NT2/D1 (cell line): ENCODE measurements at regions not wholly inside any gene's neighbourhood (a gene's known extent, or its start where the extent isn't known, plus 50 kb on each side); places are given as distances from the start of the nearest gene placed in this dataset.

Source experiments
- DNase-seq: peaks from one replicate; pipeline ENCODE4 v3.0.0-alpha.2; 2011; ENCODE audit warnings: low read depth, low spot score
- H3K27me3 ChIP-seq: 2 replicates; pipeline ENCODE4 v1.6.0; 2011; ENCODE audit warnings: mild to moderate bottlenecking; ENCODE audit not compliant: insufficient read length, insufficient read depth
- H3K36me3 ChIP-seq: 2 replicates; pipeline ENCODE4 v1.6.1; 2011; ENCODE audit warnings: mild to moderate bottlenecking, low read length, mixed read lengths; ENCODE audit not compliant: insufficient read depth, insufficient read length
- H3K4me1 ChIP-seq: 2 replicates; pipeline ENCODE4 v1.5.1; 2011; ENCODE audit not compliant: insufficient read depth, insufficient read length
- H3K4me3 ChIP-seq: 2 replicates; pipeline ENCODE4 v1.5.1; 2011; ENCODE audit warnings: low read depth; ENCODE audit not compliant: insufficient read length
- H3K9ac ChIP-seq: 2 replicates; pipeline ENCODE4 v1.6.0; 2011; ENCODE audit warnings: low read depth; ENCODE audit not compliant: insufficient read length
- H3K9me3 ChIP-seq: 2 replicates; pipeline ENCODE4 v1.5.1; 2011; ENCODE audit warnings: mild to moderate bottlenecking, low read length; ENCODE audit not compliant: insufficient read depth
- SUZ12 ChIP-seq: IDR thresholded peaks from 2 replicates; pipeline ENCODE4 v1.6.1; 2011; ENCODE audit not compliant: insufficient read length, insufficient read depth; ENCODE audit errors: extremely low read depth
- YY1 ChIP-seq: IDR thresholded peaks from 2 replicates; pipeline ENCODE4 v1.6.1; 2011; ENCODE audit not compliant: insufficient read length, insufficient read depth
- ZNF274 ChIP-seq: IDR thresholded peaks from 2 replicates; pipeline ENCODE4 v1.6.1; 2011; ENCODE audit warnings: mild to moderate bottlenecking, low read depth, low read length

GRCh38 chr10:130999376-131000202 is 311.9 kb downstream of the TCERG1L start:
- H3K9me3 ChIP-seq: no peaks in the 10 kb centered on the region
- peaks cover 15% of the 10 kb centered on the region for H3K4me1 ChIP-seq
- no peak overlapping the region for H3K4me3 ChIP-seq
- H3K36me3 ChIP-seq: no peaks in the 10 kb centered on the region
- TF ChIP-seq SUZ12 (no peak), ZNF274 (no peak), YY1 (no peak)
- no peak for DNase-seq
- no peaks in the 10 kb centered on the region for H3K27me3 ChIP-seq
- no peak overlapping the region for H3K9ac ChIP-seq

- DNase-seq: no peak
- no peak overlapping the region for H3K9ac ChIP-seq
- H3K36me3 ChIP-seq: no peaks in the 10 kb centered on the region
- H3K4me1 ChIP-seq: peaks cover 15% of the 10 kb centered on the region
- peaks cover 1% of the 10 kb centered on the region; the same call in 1 of the 2 replicates for H3K9me3 ChIP-seq
- TF ChIP-seq YY1: no peak
- no peak for TF ChIP-seq ZNF274
- no peak for TF ChIP-seq SUZ12
- no peaks in the 10 kb centered on the region for H3K27me3 ChIP-seq
- H3K4me3 ChIP-seq: no peak overlapping the region
Measured at GRCh38 chr10:131000244-131000643, 311.3 kb downstream of the TCERG1L start.

- Histone ChIP-seq H3K9me3 (peaks cover 6% of the 10 kb centered on the region; the same call in 1 of the 2 replicates), H3K27me3 (no peaks in the 10 kb centered on the region), H3K4me3 (no peak overlapping the region), H3K9ac (no peak overlapping the region), H3K36me3 (no peaks in the 10 kb centered on the region), H3K4me1 (peaks cover 15% of the 10 kb centered on the region)
- no peak for DNase-seq
- no peak for TF ChIP-seq SUZ12
- no peak for TF ChIP-seq ZNF274
- no peak for TF ChIP-seq YY1
Measured at GRCh38 chr10:131000743-131001142, 310.8 kb downstream of the TCERG1L start.

GRCh38 chr10:131001438-131001837 is 310.1 kb downstream of the TCERG1L start:
- H3K36me3 ChIP-seq: no peaks in the 10 kb centered on the region
- no peak overlapping the region for H3K4me3 ChIP-seq
- no peak for TF ChIP-seq ZNF274
- peaks cover 15% of the 10 kb centered on the region for H3K4me1 ChIP-seq
- no peak for DNase-seq
- peaks cover 7% of the 10 kb centered on the region; the same call in 1 of the 2 replicates for H3K9me3 ChIP-seq
- H3K27me3 ChIP-seq: no peaks in the 10 kb centered on the region
- H3K9ac ChIP-seq: no peak overlapping the region

- TF ChIP-seq SUZ12 (no peak), YY1 (peak; percentile 19)
Measured at GRCh38 chr10:131002031-131002861, 309.3 kb downstream of the TCERG1L start.

GRCh38 chr10:131003455-131003854 is 308.1 kb downstream of the TCERG1L start:
- H3K9ac ChIP-seq: no peak overlapping the region
- no peak for DNase-seq
- no peaks in the 10 kb centered on the region for H3K27me3 ChIP-seq
- TF ChIP-seq SUZ12 (no peak), YY1 (no peak), ZNF274 (no peak)
- no peaks in the 10 kb centered on the region for H3K36me3 ChIP-seq
- no peak overlapping the region for H3K4me3 ChIP-seq
- H3K9me3 ChIP-seq: peaks cover 7% of the 10 kb centered on the region; the same call in 1 of the 2 replicates
- H3K4me1 ChIP-seq: peaks cover 15% of the 10 kb centered on the region

More at GRCh38 chr10:131002031-131002861, 309.3 kb downstream of the TCERG1L start:
- H3K9ac ChIP-seq: peak overlapping the region; percentile 42
- peaks cover 7% of the 10 kb centered on the region; the same call in 1 of the 2 replicates for H3K9me3 ChIP-seq
- no peaks in the 10 kb centered on the region for H3K27me3 ChIP-seq
- H3K4me1 ChIP-seq: peaks cover 15% of the 10 kb centered on the region
- peak overlapping the region; percentile 1 for H3K4me3 ChIP-seq
- peak; percentile 64 for DNase-seq
- no peaks in the 10 kb centered on the region for H3K36me3 ChIP-seq

GRCh38 chr10:131004276-131004675 is 307.2 kb downstream of the TCERG1L start:
- no peak for TF ChIP-seq YY1
- no peak for TF ChIP-seq SUZ12
- no peak for TF ChIP-seq ZNF274
- no peaks in the 10 kb centered on the region for H3K36me3 ChIP-seq
- H3K9ac ChIP-seq: no peak overlapping the region
- peaks cover 15% of the 10 kb centered on the region for H3K4me1 ChIP-seq
- no peaks in the 10 kb centered on the region for H3K27me3 ChIP-seq
- H3K4me3 ChIP-seq: no peak overlapping the region
- peaks cover 7% of the 10 kb centered on the region; the same call in 1 of the 2 replicates for H3K9me3 ChIP-seq
- no peak for DNase-seq
